ENCODE measurements at regions not wholly inside any gene's neighbourhood (a gene's known extent, or its start where the extent isn't known, plus 50 kb on each side); places are given as distances from the start of the nearest gene placed in this dataset.
A peak's percentile ranks its signal among the peaks of the same experiment; 100 is the strongest.
"Not testable (repeated sequence)": the region's sequence is repeated elsewhere in the genome, so short reads cannot be mapped to it uniquely, and the experiment has no call there.

DNA sequence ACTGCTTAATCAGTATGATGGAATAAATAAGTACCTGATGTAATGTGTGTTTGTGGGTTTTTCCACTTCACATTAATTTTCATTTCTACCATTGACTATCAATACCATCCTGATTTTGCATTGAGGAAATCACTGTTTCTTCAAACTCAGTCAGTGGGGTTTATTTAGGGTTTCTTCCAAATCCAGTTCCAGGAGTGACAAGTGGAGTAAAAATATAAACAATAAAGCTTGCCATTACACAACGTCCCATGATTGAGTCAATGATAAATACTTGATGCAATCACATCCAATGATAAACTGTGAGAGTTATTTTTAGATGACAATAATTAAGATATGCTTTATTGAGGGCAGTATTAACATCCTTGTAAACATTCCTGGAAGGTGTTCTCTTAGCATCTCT, 1037.4 kb upstream of the GJE1 start:
- DNase-seq (ENCODE audit: low read depth), result no peak

GRCh38 chr6:141088171-141088570, 1044.6 kb upstream of the GJE1 start:
- DNase-seq (ENCODE audit: low read depth), result no peak

- no peak for DNase-seq (ENCODE audit: low read depth)
Observed at GRCh38 chr6:141077355-141078333, 1055.1 kb upstream of the GJE1 start.

GRCh38 chr6:141057761-141058160, 1075.0 kb upstream of the GJE1 start:
- no peak for DNase-seq (ENCODE audit: low read depth)

- no peak for DNase-seq (ENCODE audit: low read depth)
Observed at GRCh38 chr6:141056945-141057625, 1075.6 kb upstream of the GJE1 start.

DNA sequence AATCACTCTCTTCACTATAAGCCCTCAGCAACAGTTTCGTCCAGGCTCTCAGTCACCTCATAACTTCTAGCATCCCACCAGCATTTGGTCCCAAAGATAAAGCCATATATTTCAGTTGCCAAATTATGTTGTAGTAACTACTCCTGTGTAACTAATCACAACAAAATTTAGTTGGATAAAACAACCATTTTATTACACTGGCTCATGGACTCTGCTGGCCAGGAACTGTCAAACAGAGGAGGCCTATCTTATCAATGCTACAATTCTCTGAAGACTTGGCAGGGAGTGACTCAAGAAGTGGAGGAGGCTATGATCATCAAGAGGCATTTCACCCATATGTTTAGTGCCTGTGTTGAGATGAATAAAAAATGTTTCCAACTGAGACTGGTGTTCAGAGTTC, 1082.3 kb upstream of the GJE1 start:
- no peak for DNase-seq (ENCODE audit: low read depth)

DNA sequence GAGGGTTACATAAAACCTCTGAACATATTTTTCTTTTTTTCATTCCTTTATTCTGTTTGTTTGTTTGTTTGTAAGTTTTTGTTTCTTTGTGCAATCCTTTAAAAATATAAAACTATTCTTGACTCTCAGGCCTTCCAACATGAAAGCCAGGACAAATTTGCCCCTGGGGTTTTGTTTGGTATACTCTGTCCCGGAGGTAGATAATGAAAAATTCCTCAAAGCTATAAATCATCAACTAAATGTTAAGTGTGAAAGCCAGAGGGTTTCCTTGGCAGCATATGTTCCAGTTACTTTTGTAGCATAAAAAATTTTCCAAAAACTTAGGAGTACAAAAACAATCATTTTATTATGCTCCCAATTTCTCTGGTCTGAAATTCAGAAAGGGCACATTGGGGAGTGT, 1084.3 kb upstream of the GJE1 start:
- no peak for DNase-seq (ENCODE audit: low read depth)

DNA sequence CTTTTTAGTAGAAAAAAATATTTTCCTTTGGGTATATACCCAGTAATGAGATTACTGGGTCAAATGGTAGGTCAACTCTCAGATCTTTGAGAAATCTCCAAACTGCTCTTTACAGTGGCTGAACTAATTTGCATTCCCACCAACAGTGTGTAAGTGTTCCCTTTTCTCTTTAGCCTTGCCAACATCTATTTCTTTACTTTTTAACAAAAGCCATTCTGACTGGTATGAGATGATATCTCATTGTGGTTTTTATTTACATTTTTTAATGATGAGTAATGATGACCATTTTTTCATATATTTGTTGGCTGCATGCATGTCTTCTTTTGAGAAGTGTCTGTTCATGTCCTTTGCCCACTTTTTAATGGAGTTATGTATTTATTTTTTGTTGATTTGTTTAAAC, 1086.2 kb upstream of the GJE1 start:
- not testable (repeated sequence) for DNase-seq (ENCODE audit: low read depth)

DNA sequence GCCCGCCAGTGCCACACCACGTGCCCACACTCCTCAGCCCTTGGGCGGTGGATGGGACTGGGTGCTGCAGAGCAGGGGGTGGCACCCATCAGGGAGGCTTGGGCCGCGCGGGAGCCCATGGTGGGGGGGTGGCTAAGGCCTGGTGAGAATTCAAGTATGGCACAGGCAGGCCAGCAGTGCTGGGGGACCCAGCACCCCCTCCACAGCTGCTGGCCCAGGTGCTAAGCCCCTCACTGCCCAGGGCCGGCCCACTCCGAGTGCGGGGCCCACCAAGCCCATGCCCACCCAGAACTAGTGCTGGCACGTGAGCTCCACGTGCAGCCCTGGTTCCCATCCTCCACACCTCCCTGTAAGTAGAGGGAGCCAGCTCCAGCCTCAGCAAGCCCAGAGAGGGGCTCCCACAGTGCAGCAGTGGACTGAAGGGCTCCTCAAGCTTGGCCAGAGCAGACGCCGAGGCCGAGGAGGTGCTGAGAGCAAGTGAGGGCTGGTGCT, 1091.1 kb upstream of the GJE1 start:
- no peak for DNase-seq (ENCODE audit: low read depth)

DNA sequence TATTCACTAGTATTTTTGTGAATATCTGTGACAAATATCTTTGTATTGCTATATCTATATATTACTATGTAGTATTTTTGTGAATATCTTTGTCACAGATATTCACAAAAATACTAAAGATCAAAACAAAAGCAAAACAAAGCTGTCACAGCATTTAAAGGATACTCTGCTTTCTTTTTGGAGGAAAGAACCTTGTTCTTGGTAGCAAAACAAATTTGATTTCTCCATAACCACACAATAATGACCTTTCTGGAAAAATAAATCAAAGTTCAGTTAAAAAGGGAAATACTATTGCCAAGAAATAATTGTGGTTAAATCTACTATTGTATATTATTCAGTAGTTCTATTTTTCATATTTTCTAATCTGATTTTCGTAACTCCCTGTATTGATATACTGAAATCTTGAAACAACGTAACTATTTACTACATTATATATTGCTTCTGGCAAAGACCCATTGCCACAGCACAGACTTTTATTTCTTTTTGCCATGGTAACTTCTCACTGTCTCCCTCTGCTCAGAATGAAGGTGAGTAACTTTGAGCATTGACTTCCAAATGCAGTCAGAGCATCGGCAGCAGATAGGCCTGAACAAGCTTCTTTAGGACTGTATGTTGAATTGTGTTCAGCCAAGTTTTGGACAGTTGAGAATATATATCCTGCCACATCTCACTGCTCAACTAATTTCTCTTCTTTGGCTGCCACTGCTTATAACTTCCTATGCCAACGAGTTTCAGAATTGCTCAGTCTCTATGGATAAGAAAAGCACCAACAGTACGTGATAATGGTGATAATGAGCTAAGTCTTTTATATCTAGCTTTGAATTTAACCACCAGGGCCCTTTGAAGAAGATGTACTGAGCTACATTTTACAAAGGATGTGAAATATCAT, 1097.2 kb upstream of the GJE1 start:
- no peak for DNase-seq (ENCODE audit: low read depth)

GRCh38 chr6:141033101-141033500, 1099.6 kb upstream of the GJE1 start:
- no peak for DNase-seq (ENCODE audit: low read depth)

- DNase-seq (ENCODE audit: low read depth), result no peak
Observed at GRCh38 chr6:141029908-141030307, 1102.8 kb upstream of the GJE1 start.

GRCh38 chr6:141028791-141029280, 1103.9 kb upstream of the GJE1 start:
- peak; percentile 24 for DNase-seq (ENCODE audit: low read depth)

DNA sequence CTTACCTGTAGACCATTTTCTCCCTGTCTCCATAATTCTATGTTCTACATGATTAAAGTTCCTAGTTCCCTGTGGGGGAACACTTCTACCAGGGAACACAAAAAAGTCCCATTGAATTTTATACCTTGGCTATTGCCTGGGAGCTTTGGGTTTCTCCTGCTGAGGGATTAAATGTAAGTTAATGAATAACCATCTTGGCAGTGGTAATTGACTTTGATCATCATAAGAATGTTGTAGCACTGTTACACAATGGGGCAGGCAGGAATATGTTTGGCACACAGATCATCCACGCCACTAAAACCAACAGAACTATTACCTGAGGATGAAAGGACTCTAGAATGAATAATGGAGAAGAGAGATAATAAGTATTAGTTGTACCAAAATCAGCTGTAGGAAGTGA, 1106.2 kb upstream of the GJE1 start:
- no peak for DNase-seq (ENCODE audit: low read depth)

DNA sequence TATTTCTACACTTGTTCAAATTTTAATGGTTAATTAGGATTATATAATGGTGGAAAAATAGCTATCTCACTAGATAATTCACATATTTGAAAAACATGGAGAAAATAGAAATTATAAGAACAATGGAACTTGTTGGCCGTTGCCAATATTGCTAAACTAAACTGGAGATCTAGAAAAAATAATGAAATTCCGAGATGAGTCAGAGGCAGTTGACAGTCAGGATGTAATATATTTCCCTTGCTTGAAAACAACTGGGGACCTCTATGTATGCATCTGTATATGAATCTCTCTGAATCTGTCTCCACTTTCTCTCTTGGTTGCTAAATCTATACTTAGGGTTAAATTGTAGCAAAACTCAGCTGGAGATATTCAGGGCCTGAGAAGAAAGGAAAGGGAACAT, 1108.2 kb upstream of the GJE1 start:
- no peak for DNase-seq (ENCODE audit: low read depth)

- DNase-seq (ENCODE audit: low read depth), result no peak
Observed at GRCh38 chr6:141017941-141018340, 1114.8 kb upstream of the GJE1 start.

GRCh38 chr6:141000917-141001316, 1131.8 kb upstream of the GJE1 start:
- DNase-seq (ENCODE audit: low read depth), result no peak

DNA sequence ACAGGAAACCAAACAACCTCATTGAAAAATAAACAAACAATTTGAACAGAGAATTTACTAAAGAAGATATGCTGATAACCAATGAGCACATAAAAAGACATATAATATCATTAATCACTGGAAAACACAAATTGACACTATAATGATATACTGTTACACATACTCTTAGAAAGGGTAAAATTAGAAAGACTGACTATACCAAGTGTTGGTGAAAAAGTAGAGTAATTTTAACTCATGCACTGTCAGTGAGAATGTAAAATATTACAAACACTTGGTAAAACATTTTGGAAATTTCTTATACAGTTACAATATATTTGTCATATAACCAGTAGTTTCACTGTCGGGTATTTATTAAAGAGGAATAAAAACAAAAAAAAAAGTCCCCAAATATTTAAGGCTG, 1139.2 kb upstream of the GJE1 start:
- DNase-seq (ENCODE audit: low read depth), result no peak

GRCh38 chr6:140992678-140993077, 1140.0 kb upstream of the GJE1 start:
- no peak for DNase-seq (ENCODE audit: low read depth)

DNA sequence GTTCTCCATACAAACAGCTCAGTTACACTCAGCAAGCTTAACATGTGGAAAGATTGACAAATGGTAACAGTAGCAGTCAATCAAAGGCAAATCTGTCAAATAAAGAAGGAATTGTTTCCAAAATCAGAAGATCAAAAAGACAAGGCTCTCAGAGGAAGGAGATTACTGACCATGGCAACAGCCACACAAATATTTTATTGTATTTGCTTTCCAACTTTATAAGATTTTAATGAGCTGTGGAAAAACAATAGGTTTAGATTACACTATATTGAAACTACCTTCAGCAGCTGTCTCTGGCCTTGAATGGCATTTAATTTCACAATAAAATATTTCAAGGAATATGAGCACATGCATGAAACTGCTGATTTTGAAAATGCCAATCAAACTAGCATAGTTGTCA, 1143.9 kb upstream of the GJE1 start:
- no peak for DNase-seq (ENCODE audit: low read depth)

GRCh38 chr6:140987364-140988155, 1145.2 kb upstream of the GJE1 start:
- DNase-seq (ENCODE audit: low read depth), result no peak

Measured in forelimb muscle (tissue), 1 donor.